Psoas muscle (tissue), 7 donors: ENCODE measurements at regions not wholly inside any gene's neighbourhood (a gene's known extent, or its start where the extent isn't known, plus 50 kb on each side); places are given as distances from the start of the nearest gene placed in this dataset.
A peak's percentile ranks its signal among the peaks of the same experiment; 100 is the strongest.

Experiments used
- ATAC-seq, 4 donors: fragments of 200-7000 bp; cut with Tn5 transposase; one replicate each; pipeline ENCODE4 v1.9.1; 2020; ENCODE audit warnings: moderate library complexity in 3 of 4, mild to moderate bottlenecking in 2 of 4
- DNase-seq, 2 donors: peaks; one replicate each; pipeline ENCODE4 v3.0.0-alpha.2; 2020
- H3K27ac ChIP-seq: fragments of 200-600 bp; one replicate; pipeline ENCODE4 v1.8.0; 2022
- H3K27me3 ChIP-seq, 3 donors: fragments of 200-600 bp in 1 of 3; one replicate each; pipeline versions ENCODE4 v1.6.1 to v1.8.0; 2013 to 2022; ENCODE audit warnings: low read length in 2 of 3, mild to moderate bottlenecking in 2 of 3, moderate library complexity in 1 of 3; ENCODE audit not compliant: insufficient read depth in 3 of 3
- H3K36me3 ChIP-seq, 2 donors: fragments of 200-600 bp in 1 of 2; one replicate each; pipeline versions ENCODE4 v1.6.1 to v1.8.0; 2013 to 2022; ENCODE audit warnings: low read depth in 1 of 2, mild to moderate bottlenecking in 1 of 2, moderate library complexity in 1 of 2; ENCODE audit not compliant: insufficient read depth in 1 of 2
- H3K4me1 ChIP-seq: fragments of 200-600 bp; one replicate; pipeline ENCODE4 v1.8.0; 2022
- H3K4me3 ChIP-seq: fragments of 200-600 bp; one replicate; pipeline ENCODE4 v1.8.0; 2022; ENCODE audit warnings: mild to moderate bottlenecking
- H3K9me3 ChIP-seq: fragments of 200-600 bp; one replicate; pipeline ENCODE4 v1.8.0; 2022
- CTCF ChIP-seq: fragments of 200-600 bp; IDR thresholded peaks from one replicate; pipeline ENCODE4 v1.8.0; 2022; ENCODE audit warnings: antibody characterized with exemption
- WGBS, 3 donors: extraction: QIAGEN DNeasy Blood & Tissue Kit; methylation state at CpG; one replicate each; pipeline versions ENCODE4 v1.1.6 to v1.1.7; 2013; 5-methylcytosine and 5-hydroxymethylcytosine counted together
- intact Hi-C, 2 donors: fragments of 100-400 bp; cut with DNase I; formaldehyde crosslinking; loops; one replicate each; pipeline versions ENCODE4 v1.11.0 to v1.14.2; 2022
- donor health status: healthy with polysubstance abuse.
- donor health status: DM: no; HTN: no; CAD: no; lungs with moderate emphysema.
- donor health status: Bipolar disorder and iron deficiency.
- donor health status: healthy.
- donor health status: DM: yes; HTN: yes; CAD: no.
- donor health status: DM: no; HTN: no; CAD: no.
- donor health status: DM: yes; HTN: yes; CAD: no.

GRCh38 chr9:90128587-90129190, 513.9 kb downstream of the DIRAS2 start:
- peak in 3 of 4 donors; percentile 43 to 48 (median 47) for ATAC-seq
- no peak for DNase-seq
- TF ChIP-seq CTCF: no peak
- no peaks in the 10 kb centered on the region for H3K4me1 ChIP-seq
- H3K4me3 ChIP-seq: no peak overlapping the region
- no peak overlapping the region for H3K27ac ChIP-seq
- intact Hi-C loops: no loop called here
- peaks cover 0 to 4% (median 0%) of the 10 kb centered on the region in 3 donors for H3K27me3 ChIP-seq
- H3K36me3 ChIP-seq: no peaks in the 10 kb centered on the region
- H3K9me3 ChIP-seq: no peaks in the 10 kb centered on the region
- 63 to 67% (median 65%) methylated on average over 7 of the region's 7 CpGs for WGBS, 3 donors

- 85 to 93% (median 90%) methylated on average over 4 of the region's 4 CpGs for WGBS, 3 donors
- Histone ChIP-seq H3K36me3 (no peaks in the 10 kb centered on the region), H3K27me3 (peaks cover 0 to 4% (median 0%) of the 10 kb centered on the region in 3 donors), H3K4me1 (no peaks in the 10 kb centered on the region), H3K27ac (no peak overlapping the region), H3K9me3 (no peaks in the 10 kb centered on the region), H3K4me3 (no peak overlapping the region)
- no peak for TF ChIP-seq CTCF
- ATAC-seq (no peak), DNase-seq (no peak)
- intact Hi-C loops: no loop called here
Measured at GRCh38 chr9:90129446-90129845, 513.2 kb downstream of the DIRAS2 start.

- Histone ChIP-seq H3K4me1 (no peaks in the 10 kb centered on the region), H3K4me3 (no peak overlapping the region), H3K27me3 (peaks cover 0 to 4% (median 0%) of the 10 kb centered on the region in 3 donors), H3K36me3 (no peaks in the 10 kb centered on the region), H3K27ac (no peak overlapping the region), H3K9me3 (no peaks in the 10 kb centered on the region)
- TF ChIP-seq CTCF: no peak
- DNase-seq (no peak), ATAC-seq (no peak)
- intact Hi-C loops: no loop called here
- WGBS, 3 donors: 86 to 92% (median 87%) methylated on average over 7 of the region's 7 CpGs
Measured at GRCh38 chr9:90131568-90131967, 511.1 kb downstream of the DIRAS2 start.

GRCh38 chr9:90132866-90133265, 509.8 kb downstream of the DIRAS2 start:
- ATAC-seq: no peak
- TF ChIP-seq CTCF: no peak
- intact Hi-C loops: no loop called here

GRCh38 chr9:90137801-90138200, 504.8 kb downstream of the DIRAS2 start:
- Histone ChIP-seq H3K27me3 (no peaks in the 10 kb centered on the region), H3K9me3 (no peaks in the 10 kb centered on the region), H3K27ac (no peak overlapping the region), H3K36me3 (no peaks in the 10 kb centered on the region), H3K4me1 (peaks cover 6% of the 10 kb centered on the region), H3K4me3 (no peak overlapping the region)
- intact Hi-C loops: no loop called here
- WGBS, 3 donors: 8 to 14% (median 13%) methylated on average over 1 of the region's 1 CpG
- peak in 3 of 4 donors; percentile 35 to 90 (median 57) for ATAC-seq
- DNase-seq: no peak
- no peak for TF ChIP-seq CTCF

More at GRCh38 chr9:90132866-90133265, 509.8 kb downstream of the DIRAS2 start:
- H3K36me3 ChIP-seq: no peaks in the 10 kb centered on the region
- no peaks in the 10 kb centered on the region for H3K9me3 ChIP-seq
- no peak for DNase-seq
- H3K4me3 ChIP-seq: no peak overlapping the region
- no peak overlapping the region for H3K27ac ChIP-seq
- peaks cover 0 to 4% (median 0%) of the 10 kb centered on the region in 3 donors for H3K27me3 ChIP-seq
- peaks cover 2% of the 10 kb centered on the region for H3K4me1 ChIP-seq
